HFF-Myc (cell line): ENCODE measurements at regions not wholly inside any gene's neighbourhood (a gene's known extent, or its start where the extent isn't known, plus 50 kb on each side); places are given as distances from the start of the nearest gene placed in this dataset.

Experiments
- DNase-seq: peaks from one replicate; pipeline ENCODE4 v3.0.0-alpha.2; 2011; ENCODE audit warnings: low read depth; ENCODE audit errors: extremely low read depth
- H3K4me3 ChIP-seq: replicated peaks from 2 replicates; pipeline ENCODE4 v1.5.1; 2011; ENCODE audit warnings: low read depth, mild to moderate bottlenecking, control low read depth, low read length
- CTCF ChIP-seq: IDR thresholded peaks from 2 replicates; pipeline ENCODE4 v1.5.1; 2012; ENCODE audit warnings: mild to moderate bottlenecking, low read depth, low read length, control low read depth; ENCODE audit errors: missing control alignments

- no peak for TF ChIP-seq CTCF
- no peak for DNase-seq
- H3K4me3 ChIP-seq = no peak overlapping the region
These were observed 172.0 kb downstream of the VEGFA start for GRCh38 chr6:43942011-43942442.

GRCh38 chr6:43941174-43941573 lies 171.2 kb downstream of the VEGFA start:
- DNase-seq = no peak
- no peak overlapping the region for H3K4me3 ChIP-seq
- TF ChIP-seq CTCF = no peak

- no peak for DNase-seq
- TF ChIP-seq CTCF = no peak
These were observed 170.5 kb downstream of the VEGFA start for GRCh38 chr6:43940393-43941087.

GRCh38 chr6:43940071-43940392 lies 170.0 kb downstream of the VEGFA start:
- TF ChIP-seq CTCF = no peak
- DNase-seq = no peak
- no peak overlapping the region for H3K4me3 ChIP-seq

More at GRCh38 chr6:43940393-43941087, 170.5 kb downstream of the VEGFA start:
- H3K4me3 ChIP-seq = no peak overlapping the region

GRCh38 chr6:43939281-43940070 lies 169.5 kb downstream of the VEGFA start:
- no peak for DNase-seq

More at GRCh38 chr6:43939281-43940070, 169.5 kb downstream of the VEGFA start:
- no peak overlapping the region for H3K4me3 ChIP-seq
- no peak for TF ChIP-seq CTCF
